WTC11 (cell line): ENCODE measurements at regions not wholly inside any gene's neighbourhood (a gene's known extent, or its start where the extent isn't known, plus 50 kb on each side); places are given as distances from the start of the nearest gene placed in this dataset.

Experiments used
- ATAC-seq: fragments of 200-7000 bp; cut with Tn5 transposase; 2 replicates; pipeline ENCODE4 v1.10.0; 2021; ENCODE audit warnings: mild to moderate bottlenecking, moderate library complexity
- CTCF ChIA-PET: fragments of 300-600 bp; sonication (Branson Sonifier 250); formaldehyde crosslinking; loops from one replicate; lab custom pipeline; 2021; ENCODE audit warnings: antibody characterized with exemption; lab: Charles Lee
- POLR2A ChIA-PET: fragments of 350-600 bp; sonication (Branson Sonifier 250); formaldehyde crosslinking; loops from one replicate; lab custom pipeline; 2021; ENCODE audit warnings: antibody characterized with exemption; lab: Charles Lee
- DNase-seq: peaks from one replicate; pipeline ENCODE4 v3.0.0; 2021; ENCODE audit warnings: low spot score
- H3K27ac Mint-ChIP-seq: 2 replicates; pipeline ENCODE4 v1.8.0; 2021; ENCODE audit warnings: mixed read lengths
- H3K27me3 Mint-ChIP-seq: 2 replicates; pipeline ENCODE4 v1.8.0; 2021; ENCODE audit warnings: low read depth, mild to moderate bottlenecking, moderate library complexity, mixed read lengths
- H3K36me3 Mint-ChIP-seq: 2 replicates; pipeline ENCODE4 v1.8.0; 2021; ENCODE audit warnings: mixed read lengths
- H3K4me1 Mint-ChIP-seq: 2 replicates; pipeline ENCODE4 v1.8.0; 2022; ENCODE audit warnings: mixed read lengths
- H3K4me3 Mint-ChIP-seq: 2 replicates; pipeline ENCODE4 v1.8.0; 2021; ENCODE audit warnings: mild to moderate bottlenecking, moderate library complexity, mixed read lengths
- H3K9me3 Mint-ChIP-seq: 2 replicates; pipeline ENCODE4 v1.8.0; 2021; ENCODE audit warnings: mixed read lengths
- CBFB ChIP-seq: sonication (generic); formaldehyde crosslinking; IDR thresholded peaks from 2 replicates; pipeline ENCODE4 v1.8.1; 2022; ENCODE audit warnings: mild to moderate bottlenecking, low read depth, missing genetic modification reagents
- ESRRA ChIP-seq: sonication (generic); formaldehyde crosslinking; IDR thresholded peaks from 2 replicates; pipeline ENCODE4 v1.8.1; 2022; ENCODE audit warnings: mild to moderate bottlenecking, missing genetic modification reagents, borderline replicate concordance
- FOXJ3 ChIP-seq: sonication (generic); formaldehyde crosslinking; IDR thresholded peaks from 2 replicates; pipeline ENCODE4 v1.9.0; 2021; ENCODE audit warnings: missing genetic modification reagents, mild to moderate bottlenecking, borderline replicate concordance
- IRF1 ChIP-seq: sonication (generic); formaldehyde crosslinking; IDR thresholded peaks from 2 replicates; pipeline ENCODE4 v1.8.0; 2023; ENCODE audit warnings: missing genetic modification reagents
- MAX ChIP-seq: sonication (generic); formaldehyde crosslinking; IDR thresholded peaks from 2 replicates; pipeline ENCODE4 v1.8.0; 2022; ENCODE audit warnings: mild to moderate bottlenecking, missing genetic modification reagents
- NFE2L1 ChIP-seq: sonication (generic); formaldehyde crosslinking; IDR thresholded peaks from 2 replicates; pipeline ENCODE4 v1.8.1; 2023; ENCODE audit warnings: missing genetic modification reagents
- PRRX2 ChIP-seq: fragments of 250-450 bp; sonication (Bioruptor Pico); IDR thresholded peaks from 2 replicates; pipeline ENCODE4 v1.8.0; 2021; ENCODE audit warnings: mild to moderate bottlenecking
- STAT6 ChIP-seq: sonication (generic); formaldehyde crosslinking; conservative IDR thresholded peaks from 2 replicates; pipeline ENCODE4 v1.8.1; 2023; ENCODE audit warnings: mild to moderate bottlenecking, low read depth, missing genetic modification reagents, moderate library complexity
- ZBTB21 ChIP-seq: sonication (generic); formaldehyde crosslinking; IDR thresholded peaks from 2 replicates; pipeline ENCODE4 v1.8.1; 2023; ENCODE audit warnings: mild to moderate bottlenecking, missing genetic modification reagents, borderline replicate concordance
- ZNF121 ChIP-seq: sonication (generic); formaldehyde crosslinking; IDR thresholded peaks from 2 replicates; pipeline ENCODE4 v1.8.0; 2023; ENCODE audit warnings: missing genetic modification reagents
- ZNF396 ChIP-seq: fragments of 250-450 bp; sonication (Bioruptor Pico); IDR thresholded peaks from 2 replicates; pipeline ENCODE4 v1.8.0; 2021; ENCODE audit warnings: mild to moderate bottlenecking, moderate library complexity, borderline replicate concordance
- ZNF532 ChIP-seq: fragments of 250-450 bp; sonication (Bioruptor Pico); IDR thresholded peaks from 2 replicates; pipeline ENCODE4 v1.9.0; 2021; ENCODE audit warnings: mild to moderate bottlenecking, borderline replicate concordance
- TF ChIP-seq, protein P1 (sequence below): sonication (generic); formaldehyde crosslinking; IDR thresholded peaks from 2 replicates; pipeline ENCODE4 v1.8.1; 2023; ENCODE audit warnings: mild to moderate bottlenecking, missing genetic modification reagents, moderate library complexity
- TF ChIP-seq, protein P2 (sequence below): sonication (generic); formaldehyde crosslinking; IDR thresholded peaks from 2 replicates; pipeline ENCODE4 v1.8.1; 2023; ENCODE audit warnings: mild to moderate bottlenecking, missing genetic modification reagents
- TF ChIP-seq, protein P3 (sequence below): sonication (generic); formaldehyde crosslinking; IDR thresholded peaks from 2 replicates; pipeline ENCODE4 v1.8.0; 2022; ENCODE audit warnings: mild to moderate bottlenecking, missing genetic modification reagents
- TF ChIP-seq, protein P4 (sequence below): sonication (generic); formaldehyde crosslinking; IDR thresholded peaks from 2 replicates; pipeline ENCODE4 v1.8.0; 2023; ENCODE audit warnings: mild to moderate bottlenecking, missing genetic modification reagents
- TF ChIP-seq, protein P5 (sequence below): fragments of 250-450 bp; sonication (Bioruptor Pico); IDR thresholded peaks from 2 replicates; pipeline ENCODE4 v1.9.0; 2021; ENCODE audit warnings: mild to moderate bottlenecking

GRCh38 chr6:73901311-73901710 lies 205.3 kb downstream of the CD109 start:
- DNase-seq (no peak), ATAC-seq (no peak)
- TF ChIP-seq, protein P1, sequence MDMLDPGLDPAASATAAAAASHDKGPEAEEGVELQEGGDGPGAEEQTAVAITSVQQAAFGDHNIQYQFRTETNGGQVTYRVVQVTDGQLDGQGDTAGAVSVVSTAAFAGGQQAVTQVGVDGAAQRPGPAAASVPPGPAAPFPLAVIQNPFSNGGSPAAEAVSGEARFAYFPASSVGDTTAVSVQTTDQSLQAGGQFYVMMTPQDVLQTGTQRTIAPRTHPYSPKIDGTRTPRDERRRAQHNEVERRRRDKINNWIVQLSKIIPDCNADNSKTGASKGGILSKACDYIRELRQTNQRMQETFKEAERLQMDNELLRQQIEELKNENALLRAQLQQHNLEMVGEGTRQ (CRISPR knock-in tag) = no peak
- TF ChIP-seq ZNF396 (no peak), STAT6 (CRISPR knock-in tag) (no peak), ESRRA (CRISPR knock-in tag) (no peak), ZBTB21 (CRISPR knock-in tag) (no peak)
- Mint-ChIP-seq H3K36me3 (peaks cover 25% of the 10 kb centered on the region), H3K9me3 (peaks cover 44% of the 10 kb centered on the region), H3K4me1 (no peaks in the 10 kb centered on the region), H3K27me3 (peaks cover 5% of the 10 kb centered on the region), H3K4me3 (no peak overlapping the region), H3K27ac (no peak overlapping the region)
- POLR2A ChIA-PET = no interaction called here
- CTCF ChIA-PET = no interaction called here

GRCh38 chr6:73898599-73898998 lies 202.6 kb downstream of the CD109 start:
- H3K4me3 Mint-ChIP-seq = no peak overlapping the region
- H3K27me3 Mint-ChIP-seq = peaks cover 5% of the 10 kb centered on the region
- POLR2A ChIA-PET = no interaction called here
- H3K36me3 Mint-ChIP-seq = peaks cover 16% of the 10 kb centered on the region
- CTCF ChIA-PET = no interaction called here
- ATAC-seq = peak; percentile 76
- H3K9me3 Mint-ChIP-seq = peaks cover 26% of the 10 kb centered on the region
- no peaks in the 10 kb centered on the region for H3K4me1 Mint-ChIP-seq
- no peak overlapping the region for H3K27ac Mint-ChIP-seq
- DNase-seq = no peak
- TF ChIP-seq IRF1 (no peak), PRRX2 (CRISPR knock-in tag) (no peak), MAX (no peak), FOXJ3 (CRISPR knock-in tag) (no peak), NFE2L1 (CRISPR knock-in tag) (no peak), ZNF121 (CRISPR knock-in tag) (no peak), CBFB (CRISPR knock-in tag) (no peak), ZNF532 (CRISPR knock-in tag) (no peak)
- TF ChIP-seq, protein P2, sequence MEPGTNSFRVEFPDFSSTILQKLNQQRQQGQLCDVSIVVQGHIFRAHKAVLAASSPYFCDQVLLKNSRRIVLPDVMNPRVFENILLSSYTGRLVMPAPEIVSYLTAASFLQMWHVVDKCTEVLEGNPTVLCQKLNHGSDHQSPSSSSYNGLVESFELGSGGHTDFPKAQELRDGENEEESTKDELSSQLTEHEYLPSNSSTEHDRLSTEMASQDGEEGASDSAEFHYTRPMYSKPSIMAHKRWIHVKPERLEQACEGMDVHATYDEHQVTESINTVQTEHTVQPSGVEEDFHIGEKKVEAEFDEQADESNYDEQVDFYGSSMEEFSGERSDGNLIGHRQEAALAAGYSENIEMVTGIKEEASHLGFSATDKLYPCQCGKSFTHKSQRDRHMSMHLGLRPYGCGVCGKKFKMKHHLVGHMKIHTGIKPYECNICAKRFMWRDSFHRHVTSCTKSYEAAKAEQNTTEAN = no peak
- TF ChIP-seq, protein P3, sequence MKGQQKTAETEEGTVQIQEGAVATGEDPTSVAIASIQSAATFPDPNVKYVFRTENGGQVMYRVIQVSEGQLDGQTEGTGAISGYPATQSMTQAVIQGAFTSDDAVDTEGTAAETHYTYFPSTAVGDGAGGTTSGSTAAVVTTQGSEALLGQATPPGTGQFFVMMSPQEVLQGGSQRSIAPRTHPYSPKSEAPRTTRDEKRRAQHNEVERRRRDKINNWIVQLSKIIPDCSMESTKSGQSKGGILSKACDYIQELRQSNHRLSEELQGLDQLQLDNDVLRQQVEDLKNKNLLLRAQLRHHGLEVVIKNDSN (CRISPR knock-in tag) = no peak
- TF ChIP-seq, protein P4, sequence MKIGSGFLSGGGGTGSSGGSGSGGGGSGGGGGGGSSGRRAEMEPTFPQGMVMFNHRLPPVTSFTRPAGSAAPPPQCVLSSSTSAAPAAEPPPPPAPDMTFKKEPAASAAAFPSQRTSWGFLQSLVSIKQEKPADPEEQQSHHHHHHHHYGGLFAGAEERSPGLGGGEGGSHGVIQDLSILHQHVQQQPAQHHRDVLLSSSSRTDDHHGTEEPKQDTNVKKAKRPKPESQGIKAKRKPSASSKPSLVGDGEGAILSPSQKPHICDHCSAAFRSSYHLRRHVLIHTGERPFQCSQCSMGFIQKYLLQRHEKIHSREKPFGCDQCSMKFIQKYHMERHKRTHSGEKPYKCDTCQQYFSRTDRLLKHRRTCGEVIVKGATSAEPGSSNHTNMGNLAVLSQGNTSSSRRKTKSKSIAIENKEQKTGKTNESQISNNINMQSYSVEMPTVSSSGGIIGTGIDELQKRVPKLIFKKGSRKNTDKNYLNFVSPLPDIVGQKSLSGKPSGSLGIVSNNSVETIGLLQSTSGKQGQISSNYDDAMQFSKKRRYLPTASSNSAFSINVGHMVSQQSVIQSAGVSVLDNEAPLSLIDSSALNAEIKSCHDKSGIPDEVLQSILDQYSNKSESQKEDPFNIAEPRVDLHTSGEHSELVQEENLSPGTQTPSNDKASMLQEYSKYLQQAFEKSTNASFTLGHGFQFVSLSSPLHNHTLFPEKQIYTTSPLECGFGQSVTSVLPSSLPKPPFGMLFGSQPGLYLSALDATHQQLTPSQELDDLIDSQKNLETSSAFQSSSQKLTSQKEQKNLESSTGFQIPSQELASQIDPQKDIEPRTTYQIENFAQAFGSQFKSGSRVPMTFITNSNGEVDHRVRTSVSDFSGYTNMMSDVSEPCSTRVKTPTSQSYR (CRISPR knock-in tag) = no peak
- TF ChIP-seq, protein P5, sequence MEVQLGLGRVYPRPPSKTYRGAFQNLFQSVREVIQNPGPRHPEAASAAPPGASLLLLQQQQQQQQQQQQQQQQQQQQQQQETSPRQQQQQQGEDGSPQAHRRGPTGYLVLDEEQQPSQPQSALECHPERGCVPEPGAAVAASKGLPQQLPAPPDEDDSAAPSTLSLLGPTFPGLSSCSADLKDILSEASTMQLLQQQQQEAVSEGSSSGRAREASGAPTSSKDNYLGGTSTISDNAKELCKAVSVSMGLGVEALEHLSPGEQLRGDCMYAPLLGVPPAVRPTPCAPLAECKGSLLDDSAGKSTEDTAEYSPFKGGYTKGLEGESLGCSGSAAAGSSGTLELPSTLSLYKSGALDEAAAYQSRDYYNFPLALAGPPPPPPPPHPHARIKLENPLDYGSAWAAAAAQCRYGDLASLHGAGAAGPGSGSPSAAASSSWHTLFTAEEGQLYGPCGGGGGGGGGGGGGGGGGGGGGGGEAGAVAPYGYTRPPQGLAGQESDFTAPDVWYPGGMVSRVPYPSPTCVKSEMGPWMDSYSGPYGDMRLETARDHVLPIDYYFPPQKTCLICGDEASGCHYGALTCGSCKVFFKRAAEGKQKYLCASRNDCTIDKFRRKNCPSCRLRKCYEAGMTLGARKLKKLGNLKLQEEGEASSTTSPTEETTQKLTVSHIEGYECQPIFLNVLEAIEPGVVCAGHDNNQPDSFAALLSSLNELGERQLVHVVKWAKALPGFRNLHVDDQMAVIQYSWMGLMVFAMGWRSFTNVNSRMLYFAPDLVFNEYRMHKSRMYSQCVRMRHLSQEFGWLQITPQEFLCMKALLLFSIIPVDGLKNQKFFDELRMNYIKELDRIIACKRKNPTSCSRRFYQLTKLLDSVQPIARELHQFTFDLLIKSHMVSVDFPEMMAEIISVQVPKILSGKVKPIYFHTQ (CRISPR knock-in tag) = no peak
